CD4-positive, alpha-beta T cell treated with Interferon alpha-2 for 1 hour (primary cell): ENCODE measurements at regions not wholly inside any gene's neighbourhood (a gene's known extent, or its start where the extent isn't known, plus 50 kb on each side); places are given as distances from the start of the nearest gene placed in this dataset.
"Not testable (repeated sequence)": the region's sequence is repeated elsewhere in the genome, so short reads cannot be mapped to it uniquely, and the experiment has no call there.

Experiments used
- DNase-seq, 2 donors: peaks; one replicate each; pipeline ENCODE4 v3.0.0-alpha.2; 2020 to 2022

DNA sequence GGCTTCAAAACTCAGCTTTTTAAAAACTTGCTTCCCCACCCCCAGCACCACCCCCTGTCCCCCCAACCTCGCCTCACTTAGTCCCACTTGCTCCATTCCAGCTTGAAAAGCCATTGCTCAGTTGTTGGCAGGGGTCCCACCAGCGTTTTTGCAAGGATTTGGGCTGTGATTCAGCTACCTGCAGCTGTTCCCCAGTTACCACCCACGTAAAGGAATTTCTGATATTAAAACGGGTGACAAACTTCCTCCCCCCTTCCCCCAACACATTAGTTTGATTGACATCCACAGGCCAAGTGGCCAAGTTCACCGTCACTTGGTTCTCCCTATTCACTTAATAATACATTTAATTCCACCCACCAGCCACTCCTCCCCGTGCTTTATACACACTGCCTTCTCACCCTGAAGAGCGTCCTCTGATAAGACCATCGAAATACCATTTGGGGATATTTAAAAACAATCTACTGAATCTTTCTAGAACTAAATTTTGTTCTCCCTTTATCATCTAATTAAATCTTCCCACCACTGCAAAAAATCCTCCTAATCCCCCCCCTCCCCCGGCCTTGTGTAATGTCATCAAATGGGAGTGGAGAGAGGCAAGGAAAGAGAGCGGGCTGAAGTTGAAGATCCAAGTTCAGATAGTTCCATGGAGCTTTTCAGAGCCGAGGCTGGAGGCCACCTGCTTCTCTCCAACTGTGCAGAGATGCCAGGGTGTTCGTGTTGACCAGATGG, 55.1 kb downstream of the SOX9 start:
- no peak for DNase-seq

- no peak for DNase-seq
Measured at GRCh38 chr17:72176516-72176851, 55.7 kb downstream of the SOX9 start.

DNA sequence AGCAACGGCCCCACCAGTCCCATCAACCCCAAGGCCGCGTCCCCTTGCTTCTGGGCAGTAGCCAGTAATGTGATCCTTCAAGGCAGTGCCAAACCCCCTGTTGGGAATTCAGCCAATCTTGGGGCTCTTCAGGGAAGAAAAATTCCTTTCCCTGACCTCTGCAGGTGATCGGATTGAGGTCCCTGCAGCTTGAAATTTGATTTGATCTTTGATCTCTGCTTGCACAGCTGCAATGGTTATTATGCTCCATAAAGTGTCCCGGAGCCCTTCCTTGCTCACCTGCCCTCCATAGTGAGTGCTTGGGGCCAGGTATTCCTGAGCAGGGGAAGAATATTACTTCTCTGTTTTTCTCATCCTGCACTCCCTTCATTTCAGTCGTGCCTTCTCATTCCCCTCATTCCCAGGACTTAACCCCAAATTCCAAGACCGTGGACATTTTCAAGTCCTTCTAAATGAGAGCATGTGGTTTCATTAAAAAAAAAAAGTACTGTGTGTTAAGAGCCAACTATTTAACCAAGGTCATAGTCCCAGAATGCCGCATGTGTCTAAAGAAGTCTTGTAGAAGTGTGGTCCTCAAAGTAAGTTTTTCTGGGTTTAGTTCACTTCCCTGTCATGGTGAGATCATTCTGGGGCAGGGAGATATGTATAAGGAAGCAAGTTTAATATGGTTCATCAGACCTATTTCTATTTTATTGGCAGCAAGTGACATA, 56.3 kb downstream of the SOX9 start:
- no peak for DNase-seq

- no peak for DNase-seq
Measured at GRCh38 chr17:72177738-72178137, 56.9 kb downstream of the SOX9 start.

DNA sequence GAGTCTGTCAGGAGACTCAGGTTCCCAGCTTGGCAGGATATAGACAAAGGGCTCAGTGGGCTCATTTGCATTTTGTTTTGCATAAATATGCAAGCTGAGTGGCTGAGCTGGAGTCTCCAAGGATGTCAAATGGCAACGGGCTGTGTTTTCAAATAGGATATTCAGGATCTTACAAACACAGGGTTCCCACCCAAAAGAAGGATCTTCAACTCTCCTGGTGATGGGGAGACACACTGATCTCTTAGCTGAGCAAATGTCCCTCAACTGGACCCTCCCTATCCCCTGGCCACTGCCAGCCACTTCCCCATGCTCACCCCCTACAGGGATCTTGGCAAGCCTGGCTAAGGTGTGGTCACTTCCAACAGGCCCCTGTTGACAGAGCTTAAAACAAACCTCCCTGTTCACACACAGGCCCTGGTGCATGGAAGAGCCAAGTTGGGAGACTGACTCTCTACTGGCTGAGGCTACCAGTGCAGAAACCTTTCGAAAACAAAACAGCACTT, 61.6 kb downstream of the SOX9 start:
- no peak for DNase-seq

DNA sequence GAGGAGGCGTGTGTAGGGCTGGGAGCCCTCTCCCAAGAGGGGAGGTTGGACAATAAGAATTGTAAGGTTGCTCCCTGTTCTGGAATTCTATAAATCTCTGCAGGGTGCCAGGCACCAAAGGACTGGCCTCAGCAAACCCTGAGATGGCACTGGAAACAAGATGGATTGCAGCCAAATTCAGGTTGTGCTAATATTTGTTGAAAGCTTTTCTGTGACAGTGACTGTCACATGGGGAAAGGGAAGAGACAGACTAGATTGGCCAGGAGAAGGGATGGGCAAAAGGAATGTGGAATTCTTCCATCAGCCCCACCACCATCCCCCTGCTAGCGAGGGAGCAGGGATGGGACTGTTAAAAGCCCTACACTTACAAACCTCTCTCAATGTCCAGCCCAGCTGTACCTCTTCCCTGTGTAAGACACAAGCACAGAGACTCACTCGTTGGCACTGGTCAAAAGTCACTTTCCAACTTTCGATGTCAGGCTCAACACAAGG, 62.4 kb downstream of the SOX9 start:
- no peak for DNase-seq

- DNase-seq: no peak
Measured at GRCh38 chr17:72184805-72185204, 64.0 kb downstream of the SOX9 start.

DNA sequence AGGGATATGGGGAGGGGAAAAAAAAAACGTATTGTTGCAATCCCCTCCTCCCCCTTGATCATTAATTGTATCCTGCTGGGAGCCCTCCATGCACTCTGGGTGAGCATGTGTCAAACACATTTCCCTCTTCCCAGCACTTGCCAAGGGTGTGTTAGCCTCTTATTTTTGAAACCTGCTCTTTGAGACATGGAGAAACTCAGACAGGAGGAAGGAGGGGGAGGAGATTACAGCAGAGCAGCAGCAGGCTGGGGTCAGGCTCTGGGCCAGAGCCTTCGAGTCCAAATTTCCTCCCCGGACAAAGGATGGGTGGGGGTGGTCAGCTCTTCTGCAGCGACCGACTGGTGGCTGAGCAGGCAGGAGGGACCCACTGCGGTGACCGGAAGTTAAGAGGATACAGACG, 64.7 kb downstream of the SOX9 start:
- DNase-seq: no peak

- DNase-seq: no peak
Measured at GRCh38 chr17:72187556-72187955, 66.7 kb downstream of the SOX9 start.

- DNase-seq: no peak
Measured at GRCh38 chr17:72188801-72189200, 68.0 kb downstream of the SOX9 start.

GRCh38 chr17:72189768-72190593, 69.2 kb downstream of the SOX9 start:
- DNase-seq: no peak

DNA sequence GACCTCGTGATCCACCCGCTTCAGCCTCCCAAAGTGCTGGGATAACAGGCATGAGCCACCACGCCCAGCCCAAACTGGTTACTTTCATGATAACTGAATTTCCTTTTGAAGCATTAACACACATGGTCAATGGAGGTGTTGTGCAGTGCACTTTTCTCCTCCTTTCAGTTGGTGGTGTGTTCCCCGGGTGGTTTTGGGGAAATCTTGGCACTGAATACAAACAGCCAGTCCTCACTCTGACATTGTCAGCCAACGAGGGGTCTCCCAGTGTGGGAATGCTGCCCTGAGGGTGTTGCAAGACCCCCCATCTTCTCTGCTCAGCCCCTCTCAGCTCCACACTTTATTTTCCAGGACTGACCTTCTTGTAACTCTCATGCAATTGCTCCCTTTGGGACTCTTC, 70.5 kb downstream of the SOX9 start:
- DNase-seq: no peak

DNA sequence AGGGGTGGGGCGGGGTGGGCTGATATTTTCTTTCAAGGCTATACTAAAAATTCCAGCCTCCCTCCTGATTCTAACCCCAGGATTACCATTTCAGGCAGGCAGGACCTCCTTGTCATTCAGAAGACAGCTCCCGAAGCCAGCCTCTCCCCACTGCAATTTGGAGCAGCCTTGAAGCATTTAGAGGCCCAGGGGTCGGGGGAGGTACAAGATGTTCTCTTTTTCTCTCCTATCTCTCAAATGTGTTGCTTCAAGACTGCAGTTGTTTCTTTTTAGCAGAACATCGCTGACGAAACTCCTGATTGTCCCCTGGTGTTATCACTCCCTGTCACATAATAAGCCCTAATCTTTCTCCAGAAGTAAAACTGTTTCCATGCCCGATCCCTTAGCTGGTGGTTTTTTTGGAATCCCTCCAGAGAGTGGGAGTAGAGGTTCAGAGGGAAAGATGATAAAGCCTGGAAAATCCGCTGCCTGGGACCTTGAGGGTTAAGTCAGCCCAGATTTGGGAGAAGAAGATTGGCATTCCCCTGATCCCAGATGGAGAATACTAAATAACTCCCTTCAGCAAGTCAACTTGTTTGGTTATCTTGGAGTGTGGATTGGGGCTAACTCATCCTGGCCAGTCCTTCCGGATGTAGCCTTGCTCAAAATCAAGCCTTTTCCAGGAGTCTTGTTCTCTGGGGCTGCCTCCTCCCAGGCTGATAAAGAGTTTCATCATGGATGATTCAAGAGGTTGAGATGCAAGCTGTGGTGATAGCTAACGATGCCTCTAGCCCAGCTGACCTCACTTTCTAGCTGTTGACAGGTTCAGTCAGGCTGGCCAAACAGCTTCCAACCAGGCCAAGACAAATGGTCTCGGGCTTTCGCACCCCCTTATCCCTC, 71.3 kb downstream of the SOX9 start:
- no peak for DNase-seq

GRCh38 chr17:72192800-72193192, 72.0 kb downstream of the SOX9 start:
- no peak for DNase-seq

DNA sequence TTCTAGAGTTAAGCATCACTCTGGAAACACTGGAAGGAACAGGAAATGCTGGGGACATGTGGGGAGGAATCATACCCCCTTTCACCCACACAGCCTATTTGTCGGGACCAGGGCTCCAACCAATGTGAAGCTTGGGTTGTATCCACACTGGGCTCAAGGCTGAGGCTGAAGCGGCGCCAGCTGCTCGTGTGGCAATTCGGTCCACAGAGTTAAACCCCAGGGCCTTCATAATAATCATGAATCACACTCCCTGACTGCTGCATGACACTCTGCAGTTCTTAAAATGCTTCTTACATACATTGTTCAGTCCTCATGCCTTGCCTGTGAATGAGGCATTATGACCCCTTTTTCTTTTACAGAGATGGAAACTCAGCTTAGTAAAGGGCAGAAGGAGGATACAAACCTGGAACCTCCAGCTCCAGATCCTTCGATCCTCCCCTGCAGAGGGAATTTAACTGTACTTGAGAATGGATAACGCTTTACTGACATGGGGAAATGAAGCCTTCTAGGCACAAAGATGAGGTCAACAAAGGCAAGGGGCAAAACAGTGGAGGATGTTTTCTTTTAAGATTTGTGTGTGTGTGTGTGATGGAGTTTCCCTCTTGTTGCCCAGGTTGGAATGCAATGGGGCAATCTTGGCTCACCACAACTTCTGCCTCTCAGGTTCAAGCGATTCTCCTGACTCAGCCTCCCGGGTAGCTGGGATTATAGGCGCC, 72.7 kb downstream of the SOX9 start:
- no peak for DNase-seq

DNA sequence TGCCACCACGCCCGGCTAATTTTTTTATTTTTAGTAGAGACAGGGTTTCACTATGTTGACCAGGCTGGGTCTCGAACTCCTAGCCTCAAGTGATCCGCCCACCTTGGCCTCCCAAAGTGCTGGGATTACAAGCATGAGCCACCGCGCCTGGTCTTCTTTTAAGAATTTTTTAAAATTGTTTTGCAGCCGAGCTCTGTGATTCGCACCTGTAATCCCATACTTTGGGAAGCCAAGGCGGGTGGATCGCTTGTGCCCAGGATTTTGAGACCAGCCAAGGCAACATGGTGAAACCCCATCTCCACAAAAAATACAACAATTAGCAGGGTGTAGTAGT, 73.3 kb downstream of the SOX9 start:
- DNase-seq: not testable (repeated sequence)

DNA sequence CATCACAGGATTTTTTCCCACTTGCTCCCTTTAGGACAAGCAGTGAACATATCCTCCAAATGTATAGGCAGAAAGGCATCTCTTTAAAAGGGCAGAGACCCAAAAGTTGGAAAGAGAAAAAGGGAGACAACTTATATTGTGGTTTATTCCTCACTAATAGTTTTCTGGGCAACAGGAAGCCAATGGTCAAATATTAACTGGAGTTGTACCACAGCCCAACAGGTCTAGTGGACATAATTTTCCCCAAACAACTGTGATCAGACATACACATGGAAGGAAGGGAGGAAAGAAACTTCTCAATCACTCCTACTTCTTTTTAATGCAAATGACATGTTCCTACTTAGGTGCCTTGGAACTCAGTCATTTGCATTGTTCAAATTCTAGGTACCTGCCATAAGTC, 78.4 kb downstream of the SOX9 start:
- no peak for DNase-seq

GRCh38 chr17:72204742-72205141, 83.9 kb downstream of the SOX9 start:
- no peak for DNase-seq

DNA sequence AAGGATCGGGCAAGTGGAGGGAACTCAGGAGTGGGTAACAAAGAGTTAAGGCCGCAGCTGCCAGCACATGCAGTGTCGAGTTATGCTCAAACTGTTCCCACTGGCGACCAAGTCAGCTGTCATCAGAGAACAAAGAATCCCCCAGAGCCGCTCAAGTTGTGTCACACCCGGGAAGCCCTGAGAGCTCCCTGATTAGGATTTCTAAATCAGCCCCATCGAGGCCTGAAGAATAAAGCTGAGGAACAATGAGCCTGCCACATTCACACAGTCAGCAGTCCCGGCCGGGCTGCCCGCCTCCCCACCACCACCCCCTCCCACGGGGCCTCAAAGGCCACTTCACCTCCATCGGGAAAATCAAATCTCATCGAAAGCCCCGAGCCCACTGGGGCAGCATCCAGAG, 84.5 kb downstream of the SOX9 start:
- DNase-seq: no peak

DNA sequence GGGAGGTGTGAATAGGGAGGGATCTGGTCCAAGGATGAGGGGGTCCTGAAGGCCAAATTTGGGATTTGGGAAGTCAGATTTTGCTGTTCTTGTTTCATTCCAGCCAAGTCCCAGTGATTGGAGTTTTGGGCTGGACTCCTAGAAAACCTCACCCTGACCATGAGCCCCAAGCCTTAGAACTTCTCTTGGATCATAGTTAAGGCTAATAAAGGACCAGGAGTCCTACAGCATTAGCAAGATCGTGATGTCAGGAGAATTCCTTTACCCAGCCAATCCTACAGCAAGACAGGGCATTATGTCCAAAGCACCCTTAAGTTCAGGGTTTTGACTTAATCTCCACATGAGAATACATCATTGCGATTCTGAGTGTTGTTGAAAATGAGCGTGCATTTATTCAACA, 85.0 kb downstream of the SOX9 start:
- DNase-seq: no peak

GRCh38 chr17:72206376-72206775, 85.6 kb downstream of the SOX9 start:
- DNase-seq: no peak

- no peak for DNase-seq
Measured at GRCh38 chr17:72208832-72209231, 88.0 kb downstream of the SOX9 start.
